GM19099 (cell line): ENCODE measurements at regions not wholly inside any gene's neighbourhood (a gene's known extent, or its start where the extent isn't known, plus 50 kb on each side); places are given as distances from the start of the nearest gene placed in this dataset.

Experiments
- POLR2A ChIP-seq: IDR thresholded peaks from 3 replicates; pipeline ENCODE4 v1.6.1; 2011; ENCODE audit warnings: low read depth; ENCODE audit not compliant: insufficient read length; ENCODE audit errors: extremely low read depth

DNA sequence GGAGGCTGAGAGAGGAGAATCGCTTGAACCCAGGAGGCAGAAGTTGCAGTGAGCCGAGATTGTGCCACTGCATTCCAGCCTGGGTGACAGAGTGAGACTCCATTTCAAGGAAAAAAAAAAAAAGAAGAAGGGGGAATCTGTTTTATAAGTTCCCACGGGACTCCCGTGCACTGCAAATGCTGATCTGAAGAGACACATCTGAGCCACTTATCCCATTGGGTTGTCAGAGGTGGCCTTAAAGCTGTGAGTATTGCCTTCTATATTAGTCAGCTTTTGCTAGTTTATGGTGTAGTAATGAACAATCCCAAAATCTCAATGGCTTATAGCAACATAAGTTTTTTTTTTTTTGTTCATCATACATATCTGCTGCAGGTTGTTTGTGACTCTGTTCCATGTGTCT is 82.8 kb downstream of the MRM1 start:
- no peak for TF ChIP-seq POLR2A

GRCh38 chr17:36686123-36686669 is 84.8 kb downstream of the MRM1 start:
- no peak for TF ChIP-seq POLR2A

DNA sequence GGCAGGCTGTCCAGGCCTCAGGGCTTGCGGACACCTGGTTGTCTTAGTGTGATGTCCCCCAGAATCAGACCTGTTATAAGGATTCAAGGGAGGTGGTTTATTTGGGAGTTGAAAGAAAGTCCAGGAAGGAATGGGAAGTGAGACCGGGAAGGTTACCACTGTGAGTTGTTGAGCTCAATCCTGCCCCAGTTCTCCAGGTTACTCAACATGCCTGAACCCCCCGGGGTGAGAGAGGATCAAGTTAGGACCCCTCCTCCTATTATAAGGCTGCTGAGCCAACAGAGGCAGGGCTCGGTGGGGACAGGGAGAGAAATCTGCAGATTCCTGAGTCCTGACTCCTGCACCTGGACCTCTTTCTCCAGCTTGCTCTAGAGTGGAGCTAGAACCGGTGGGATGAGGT is 86.4 kb downstream of the MRM1 start:
- no peak for TF ChIP-seq POLR2A

- no peak for TF ChIP-seq POLR2A
Measured at GRCh38 chr17:36689089-36689667, 87.8 kb downstream of the MRM1 start.

DNA sequence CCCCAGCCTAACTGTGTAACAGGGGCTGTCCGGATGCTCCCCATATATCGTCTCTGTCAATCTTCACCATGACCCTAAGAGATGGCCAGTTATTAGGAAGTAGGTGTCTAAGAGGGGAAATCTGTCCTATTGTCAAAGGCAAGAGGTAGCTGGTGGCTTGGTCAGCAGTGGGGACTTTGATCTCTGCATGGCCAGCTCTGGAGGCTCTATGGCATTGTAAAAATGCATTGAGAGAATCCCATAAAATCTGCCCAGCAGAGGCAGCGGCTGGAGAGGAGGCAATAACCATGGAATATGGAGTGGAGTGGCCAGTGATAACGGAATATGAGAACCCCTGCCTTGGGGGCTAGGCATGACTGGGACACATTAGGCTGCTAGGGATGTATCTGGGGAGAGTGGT is 88.8 kb downstream of the MRM1 start:
- TF ChIP-seq POLR2A, result no peak

GRCh38 chr17:36691606-36692005 is 90.2 kb downstream of the MRM1 start:
- TF ChIP-seq POLR2A, result no peak

DNA sequence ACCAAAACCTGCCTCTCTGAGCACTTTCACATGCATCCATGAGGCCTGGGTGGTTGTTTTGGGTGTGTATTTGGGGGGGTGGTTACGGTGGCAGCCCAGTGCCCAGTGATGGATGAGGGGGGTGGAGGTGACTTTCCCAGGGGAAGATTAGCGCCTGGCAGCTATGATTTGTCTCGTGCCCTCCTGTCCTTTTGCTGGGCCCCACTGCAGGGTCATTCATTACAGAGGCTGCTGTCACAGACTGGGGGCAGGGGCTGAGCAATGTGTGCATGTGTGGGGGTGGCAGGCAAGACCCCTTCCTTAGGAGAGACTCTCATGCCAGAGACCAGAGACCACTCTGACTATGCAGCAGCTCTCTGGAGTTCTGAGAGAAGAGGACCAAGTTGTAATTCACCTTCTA is 93.7 kb downstream of the MRM1 start:
- TF ChIP-seq POLR2A, result no peak

GRCh38 chr17:36696805-36697204 is 95.4 kb downstream of the MRM1 start:
- no peak for TF ChIP-seq POLR2A

DNA sequence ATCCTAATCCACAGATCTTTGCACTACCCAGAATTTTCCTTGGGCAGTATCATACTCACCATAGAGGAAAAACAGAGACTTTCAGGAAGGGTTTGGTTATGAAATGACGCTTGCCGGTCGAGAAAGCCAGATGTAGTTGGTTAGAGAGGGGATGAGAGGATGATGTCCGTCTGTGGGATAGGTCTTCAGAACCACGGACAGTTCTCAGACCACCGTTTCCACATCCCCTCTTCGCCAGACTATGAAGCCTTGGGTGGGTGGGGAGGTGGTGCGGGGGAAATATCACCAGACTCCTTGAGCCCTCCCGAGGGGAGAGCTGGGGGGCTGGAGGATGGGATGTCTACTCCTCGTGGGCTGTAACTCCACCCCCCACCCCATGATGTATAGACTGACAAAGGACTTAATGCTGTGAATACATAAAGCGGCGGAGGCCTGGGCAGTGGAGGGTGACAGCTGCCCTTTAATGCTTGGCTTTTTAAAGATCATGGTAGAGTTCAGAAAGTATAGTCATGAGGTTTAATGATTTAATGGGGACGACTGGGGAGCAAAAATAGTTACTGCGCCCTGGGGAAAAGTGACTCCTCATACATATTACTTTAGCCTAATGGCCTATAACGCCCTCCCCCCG is 96.6 kb downstream of the MRM1 start:
- no peak for TF ChIP-seq POLR2A

GRCh38 chr17:36701429-36702099 is 100.2 kb downstream of the MRM1 start:
- TF ChIP-seq POLR2A, result no peak

GRCh38 chr17:36702636-36703035 is 101.3 kb downstream of the MRM1 start:
- TF ChIP-seq POLR2A, result no peak

- no peak for TF ChIP-seq POLR2A
Measured at GRCh38 chr17:36703860-36704266, 102.5 kb downstream of the MRM1 start.

- no peak for TF ChIP-seq POLR2A
Measured at GRCh38 chr17:36705283-36705795, 104.0 kb downstream of the MRM1 start.

DNA sequence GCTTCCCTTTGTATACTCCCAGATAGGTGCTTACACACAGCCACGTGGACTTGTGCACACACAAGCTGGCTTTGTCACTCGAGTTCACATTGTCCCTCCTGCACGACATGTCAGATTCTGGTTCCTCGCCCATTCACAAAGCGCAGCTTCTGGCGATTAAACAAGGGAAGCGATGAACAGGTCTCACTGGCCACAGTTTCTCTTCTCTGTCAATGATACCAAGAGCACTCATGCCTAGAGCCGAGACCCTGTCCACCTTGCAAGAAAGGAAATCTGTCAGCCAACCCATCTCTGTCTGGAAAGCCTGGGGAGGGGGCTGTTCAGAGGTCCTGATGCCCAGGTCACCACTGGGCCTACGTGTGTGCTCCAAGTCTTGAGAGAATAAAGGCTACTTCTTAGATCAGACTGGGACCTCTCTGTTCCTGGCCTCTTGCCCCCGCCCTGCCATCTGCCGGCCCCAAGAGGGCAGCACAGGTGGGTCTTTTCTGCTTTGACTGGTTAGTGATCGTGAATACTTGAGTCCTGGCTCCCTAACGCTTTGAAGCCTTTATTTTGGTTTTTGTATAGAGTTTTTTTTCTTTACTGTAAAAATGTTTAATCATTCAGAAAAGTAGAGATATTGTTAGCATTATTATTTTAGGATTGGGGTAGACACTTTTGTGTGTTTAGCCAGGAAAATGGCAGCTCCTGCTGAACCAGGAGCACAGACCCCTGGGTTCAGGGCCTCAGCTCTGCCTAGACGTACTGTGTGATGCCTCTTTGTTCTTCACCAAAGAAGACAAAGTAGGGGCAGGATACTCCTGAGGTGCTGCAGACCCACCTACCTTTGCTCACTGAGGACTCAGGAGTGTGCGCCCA is 104.7 kb downstream of the MRM1 start:
- TF ChIP-seq POLR2A, result no peak

DNA sequence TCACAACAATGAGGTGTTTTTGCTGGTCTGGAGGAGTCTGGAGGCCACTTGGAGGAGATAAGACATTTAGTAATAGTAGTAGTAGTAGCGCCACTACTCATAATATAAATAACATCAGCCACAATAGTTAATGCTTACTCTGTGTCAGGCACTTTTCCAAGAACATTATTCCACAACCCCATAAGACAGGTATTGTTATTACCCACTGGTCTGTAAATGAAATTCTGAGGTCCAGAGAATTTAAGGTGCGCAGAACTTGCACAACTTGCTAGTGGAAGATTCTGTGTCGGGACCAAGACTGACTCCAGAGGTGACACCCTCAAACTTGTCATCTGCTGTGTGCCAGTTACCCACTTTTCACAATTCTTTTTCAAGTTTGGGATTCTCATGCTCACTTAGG is 106.5 kb downstream of the MRM1 start:
- no peak for TF ChIP-seq POLR2A

- TF ChIP-seq POLR2A, result no peak
Measured at GRCh38 chr17:36714789-36715188, 113.4 kb downstream of the MRM1 start.

DNA sequence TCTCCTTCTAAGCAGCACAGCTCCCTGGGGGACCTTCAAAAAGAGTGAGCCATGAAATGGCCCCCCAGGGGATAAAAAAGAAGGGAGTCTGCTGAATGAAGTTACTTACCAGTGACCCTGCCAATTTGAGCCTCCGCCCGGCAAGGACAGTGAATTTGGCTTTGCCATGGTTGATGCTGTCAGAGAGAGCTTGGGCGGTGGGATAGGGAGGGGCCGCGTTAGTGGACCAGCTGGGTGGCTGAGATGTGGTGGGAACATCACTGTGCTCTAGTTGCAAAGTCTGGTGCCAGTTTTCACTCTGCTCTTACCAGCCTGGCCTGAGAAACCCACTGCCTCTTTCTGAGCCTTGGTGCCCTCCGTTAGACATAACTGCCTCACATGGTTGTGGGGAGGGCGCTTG is 114.6 kb downstream of the MRM1 start:
- no peak for TF ChIP-seq POLR2A
